HG02678 (cell line): ENCODE measurements at regions not wholly inside any gene's neighbourhood (a gene's known extent, or its start where the extent isn't known, plus 50 kb on each side); places are given as distances from the start of the nearest gene placed in this dataset.

Experiments
- ATAC-seq: cut with Tn5 transposase; IDR thresholded peaks from one replicate; pipeline ENCODE4 v1.9.1; 2021; ENCODE audit warnings: mild to moderate bottlenecking, moderate library complexity; ENCODE audit not compliant: unreplicated experiment

DNA sequence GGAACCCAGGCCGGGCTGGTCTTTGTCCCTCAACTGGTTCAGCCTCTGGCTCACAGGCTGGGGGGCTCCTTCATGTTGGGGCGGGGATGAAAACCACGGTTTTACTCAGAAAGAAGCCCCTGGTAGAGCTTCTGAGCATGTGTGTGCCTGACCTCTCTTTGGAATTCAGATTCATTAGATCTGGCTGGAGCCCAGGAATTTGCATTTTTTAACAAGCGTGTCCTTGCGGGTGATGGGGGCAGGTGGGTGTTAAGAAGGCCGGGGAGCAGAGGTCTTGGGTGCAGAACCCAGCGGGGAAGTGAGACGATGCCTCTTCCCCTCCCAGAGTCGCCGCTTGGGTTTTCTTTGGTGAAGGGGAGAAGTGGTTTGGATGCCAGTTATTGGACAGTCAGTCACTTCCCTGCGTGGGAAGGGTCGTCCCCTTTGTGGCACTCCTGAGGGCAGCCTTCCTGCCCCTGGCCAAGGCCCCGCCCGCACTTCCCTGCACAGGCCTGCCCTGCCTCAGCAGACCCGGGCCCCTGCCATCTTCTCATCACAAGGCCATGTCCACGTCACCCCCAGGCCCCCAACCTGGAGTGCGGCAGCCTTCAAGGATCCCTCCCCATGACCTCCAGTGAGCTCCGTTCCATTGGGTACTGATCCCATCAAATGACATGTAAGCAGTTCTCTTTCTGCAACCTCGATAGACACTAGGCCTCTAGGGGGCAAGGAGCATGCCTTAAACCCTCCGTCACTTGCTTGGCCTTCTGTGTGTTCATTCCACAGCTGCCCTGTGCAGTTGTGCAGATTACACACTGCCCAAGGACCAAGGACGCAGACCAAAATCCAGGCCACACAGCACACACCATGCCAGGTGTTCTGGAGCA is 177.7 kb upstream of the CIBAR2 start:
- no peak for ATAC-seq

DNA sequence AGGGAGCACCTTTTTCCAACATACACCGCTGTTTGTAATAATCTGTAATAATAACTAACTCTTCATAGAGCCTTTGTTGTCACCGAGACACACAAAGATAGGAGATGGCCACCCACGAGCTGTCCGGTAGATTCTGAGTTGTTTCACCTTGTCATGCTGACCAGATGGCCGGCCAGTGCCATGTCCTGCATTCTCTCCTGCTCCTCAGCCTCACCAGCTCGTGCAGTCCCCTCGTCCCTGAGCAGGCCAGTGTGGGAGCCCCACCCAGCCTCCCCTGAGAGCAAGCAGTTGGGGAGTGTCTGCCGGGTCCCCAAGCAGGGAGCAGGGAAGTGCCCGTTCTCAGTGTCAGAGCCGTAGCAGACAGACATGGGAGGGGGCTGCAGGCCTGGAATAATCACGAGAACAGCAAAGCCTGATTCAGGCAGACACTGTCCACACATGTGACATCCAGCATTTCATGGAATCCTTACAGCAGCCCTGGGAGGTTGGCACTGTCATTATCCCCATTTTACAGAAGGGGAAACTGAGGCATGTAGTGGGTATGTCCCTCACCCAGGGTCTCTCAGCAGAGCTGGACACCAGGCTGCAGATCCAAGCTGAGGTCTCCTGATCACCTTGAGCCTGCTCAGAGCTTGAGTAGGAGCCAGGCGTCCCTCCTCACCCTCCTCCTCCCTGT is 178.5 kb upstream of the CIBAR2 start:
- ATAC-seq, result no peak

DNA sequence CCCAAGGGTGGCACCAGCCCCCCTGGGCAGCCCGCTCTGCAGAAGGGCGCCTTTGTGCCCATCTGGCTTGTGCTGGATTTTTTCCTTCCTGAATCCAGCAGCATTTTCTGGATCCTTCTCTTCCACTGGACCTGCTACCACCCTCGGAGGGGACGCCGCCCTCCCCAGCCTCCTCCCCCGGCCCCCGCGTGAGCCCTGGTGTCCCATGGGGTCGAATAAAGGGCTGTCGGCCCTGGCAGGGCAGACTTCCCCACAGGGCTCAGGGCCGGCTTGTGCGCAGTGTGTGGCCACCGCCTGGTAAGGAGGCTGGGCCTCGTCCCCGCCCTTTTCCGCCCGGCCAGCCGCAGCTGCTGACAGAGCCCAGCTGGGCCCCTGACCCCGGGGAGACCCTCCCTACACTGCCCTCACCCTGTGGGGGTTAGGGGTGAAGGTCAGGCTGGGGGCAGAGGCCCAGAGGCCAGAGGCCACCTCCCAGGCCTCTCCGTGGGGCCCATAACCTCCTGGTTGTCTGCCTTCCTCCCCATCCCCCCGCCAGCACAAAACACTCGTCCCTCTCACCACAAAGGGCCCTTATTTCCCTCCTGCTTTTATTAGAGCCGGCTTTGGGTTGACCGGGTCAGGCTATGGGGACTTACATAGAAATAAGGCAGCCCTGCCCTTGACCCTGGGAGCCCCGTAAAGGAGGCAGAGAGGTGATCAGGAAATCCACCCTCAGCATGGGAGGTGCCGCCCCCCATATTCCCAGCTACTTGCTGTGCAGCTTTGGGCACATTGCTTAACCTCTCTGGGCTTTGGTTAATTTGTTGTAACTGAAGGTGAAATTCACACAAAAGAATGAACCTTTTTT is 179.3 kb upstream of the CIBAR2 start:
- no peak for ATAC-seq

DNA sequence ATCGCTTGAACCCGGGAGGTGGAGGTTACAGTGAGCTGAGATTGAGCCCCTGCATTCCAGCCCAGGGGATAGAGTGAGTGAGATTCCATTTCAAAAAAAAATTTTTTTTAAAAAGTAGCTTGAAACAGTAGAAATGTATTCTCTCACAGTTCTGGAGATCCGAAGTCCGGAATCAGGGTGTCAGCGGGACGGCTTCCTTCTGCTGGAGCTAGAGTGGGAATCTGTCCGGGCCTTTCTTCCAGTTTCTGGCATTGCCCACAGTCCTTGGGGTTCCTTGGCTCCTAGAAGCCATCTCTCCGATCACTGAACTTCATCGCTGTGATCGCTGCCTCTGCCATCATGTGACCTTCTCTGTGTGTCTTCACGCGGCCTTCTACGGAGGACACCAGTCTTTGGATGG is 181.2 kb upstream of the CIBAR2 start:
- no peak for ATAC-seq

DNA sequence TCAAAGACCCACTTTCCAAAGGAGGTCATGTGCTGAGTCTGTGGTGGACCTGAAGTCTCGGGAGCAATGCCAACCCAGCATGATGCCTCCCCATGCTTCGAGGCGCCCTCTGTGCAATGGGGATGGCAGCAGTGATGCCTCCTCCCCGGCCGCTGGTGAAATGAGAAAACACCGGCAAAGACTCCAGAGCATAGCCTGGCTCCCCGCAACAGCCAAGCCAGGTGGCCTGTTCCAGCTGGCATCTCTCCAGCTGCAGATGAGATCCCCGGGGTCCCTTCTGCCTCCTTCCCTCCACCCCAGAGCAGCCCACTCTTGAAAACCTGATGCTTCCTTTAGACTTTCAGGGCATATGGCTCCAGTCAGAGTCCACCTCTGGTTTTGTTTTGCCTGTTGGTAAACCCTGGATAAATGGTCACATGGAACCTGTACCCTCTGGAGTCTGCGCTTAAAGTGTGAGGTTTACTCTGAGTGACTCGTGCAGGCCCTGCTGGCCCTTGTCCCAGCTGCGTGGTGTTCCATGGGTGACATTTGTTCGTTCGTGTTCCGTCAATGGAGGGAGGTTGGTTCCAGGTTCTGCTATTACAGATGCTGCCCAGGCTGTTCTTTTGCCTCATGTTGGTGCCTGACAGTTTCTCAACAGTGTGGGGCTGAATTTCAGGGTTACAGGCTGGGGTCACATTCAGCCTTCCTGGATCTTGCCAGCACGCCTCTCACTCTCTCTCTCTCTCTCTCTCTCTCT is 181.8 kb upstream of the CIBAR2 start:
- no peak for ATAC-seq

DNA sequence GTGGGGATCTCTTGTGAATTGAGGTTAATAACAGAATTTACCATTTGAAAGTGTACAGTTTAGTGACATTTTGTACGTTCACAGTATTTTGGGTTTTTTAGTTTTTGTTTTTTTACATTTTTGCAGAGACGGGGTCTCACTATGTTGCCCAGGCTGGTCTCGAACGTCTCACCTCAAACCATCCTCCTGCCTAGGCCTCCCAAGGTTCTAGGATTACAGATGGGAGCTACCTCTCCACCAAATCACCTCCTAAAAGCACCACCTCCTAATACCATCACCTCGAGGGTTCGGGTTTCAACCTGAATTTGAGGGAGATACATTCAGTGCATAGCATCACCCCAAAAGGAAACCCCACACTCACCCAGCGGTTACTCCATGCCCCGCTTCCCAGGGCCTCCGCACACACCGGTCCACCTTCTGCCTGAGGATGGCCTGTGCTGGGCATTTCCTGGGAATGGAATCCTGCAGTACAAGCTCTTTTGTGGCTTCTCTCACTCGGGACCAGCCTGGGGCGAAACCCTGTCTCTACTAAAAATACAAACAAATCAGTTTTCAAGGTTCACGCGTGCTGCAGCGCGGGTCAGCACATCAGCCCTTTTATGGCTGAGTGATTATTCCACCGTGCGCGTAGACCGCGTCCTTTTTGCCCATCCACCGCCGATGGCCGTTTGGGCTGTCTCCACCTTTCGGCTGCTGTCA is 182.7 kb upstream of the CIBAR2 start:
- ATAC-seq, result no peak

DNA sequence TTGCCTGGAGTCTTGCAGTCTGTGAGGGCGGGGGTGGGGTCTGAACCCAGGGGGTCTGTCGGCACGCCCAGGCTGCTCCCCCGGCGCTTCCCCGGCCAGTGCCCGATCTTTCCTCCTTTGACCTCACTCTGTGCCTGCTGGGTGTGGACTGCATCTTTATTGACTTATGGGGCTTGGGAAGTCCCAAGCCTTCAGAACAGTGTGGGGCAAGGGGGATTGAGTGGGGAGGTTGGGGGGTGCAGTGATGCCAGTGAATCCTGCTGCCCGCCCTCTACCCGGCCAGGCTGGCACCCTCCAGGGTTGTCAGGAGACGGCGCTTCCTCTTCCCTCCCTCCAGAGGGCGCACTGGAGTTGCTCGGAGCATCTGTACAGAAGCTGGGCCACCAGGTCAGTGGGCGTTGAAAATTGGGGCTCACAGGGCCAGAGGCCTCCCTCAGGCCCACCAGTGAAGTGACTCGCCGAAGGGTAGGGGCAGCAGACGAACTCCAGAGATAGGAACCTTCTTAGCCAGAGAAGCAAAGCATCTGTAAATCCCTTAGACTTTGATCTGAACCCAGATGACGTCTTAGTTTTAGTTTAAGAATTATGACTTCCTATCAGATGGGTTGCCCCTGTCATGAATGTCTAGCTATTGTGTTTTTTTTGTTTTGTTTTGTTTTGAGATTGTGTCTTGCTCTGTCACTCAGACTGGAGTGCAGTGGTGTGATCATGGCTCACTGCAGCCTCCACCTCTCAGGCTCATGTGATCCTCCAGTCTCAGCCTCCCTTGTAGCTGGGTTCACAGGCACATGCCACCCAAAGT is 184.8 kb upstream of the CIBAR2 start:
- ATAC-seq, result no peak

DNA sequence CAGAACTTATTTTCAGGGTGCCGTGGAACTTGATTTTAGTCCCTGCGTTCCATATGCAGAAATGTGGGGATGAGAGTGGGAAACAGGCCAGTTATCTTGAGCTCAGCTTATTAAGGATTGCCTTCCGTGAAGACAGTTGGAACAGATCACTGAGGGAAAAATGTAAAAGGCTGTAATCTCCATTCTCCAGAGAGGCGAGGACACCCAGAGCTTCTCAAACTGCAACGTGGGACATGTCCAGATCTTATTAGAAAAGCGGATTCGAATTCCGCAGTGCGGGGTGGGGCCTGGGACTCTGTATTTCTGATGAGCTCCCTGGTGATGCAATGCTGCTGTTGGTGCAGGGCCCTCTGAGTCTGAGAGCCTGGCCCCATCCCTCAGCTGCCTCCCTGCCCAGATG is 185.6 kb upstream of the CIBAR2 start:
- ATAC-seq, result no peak

DNA sequence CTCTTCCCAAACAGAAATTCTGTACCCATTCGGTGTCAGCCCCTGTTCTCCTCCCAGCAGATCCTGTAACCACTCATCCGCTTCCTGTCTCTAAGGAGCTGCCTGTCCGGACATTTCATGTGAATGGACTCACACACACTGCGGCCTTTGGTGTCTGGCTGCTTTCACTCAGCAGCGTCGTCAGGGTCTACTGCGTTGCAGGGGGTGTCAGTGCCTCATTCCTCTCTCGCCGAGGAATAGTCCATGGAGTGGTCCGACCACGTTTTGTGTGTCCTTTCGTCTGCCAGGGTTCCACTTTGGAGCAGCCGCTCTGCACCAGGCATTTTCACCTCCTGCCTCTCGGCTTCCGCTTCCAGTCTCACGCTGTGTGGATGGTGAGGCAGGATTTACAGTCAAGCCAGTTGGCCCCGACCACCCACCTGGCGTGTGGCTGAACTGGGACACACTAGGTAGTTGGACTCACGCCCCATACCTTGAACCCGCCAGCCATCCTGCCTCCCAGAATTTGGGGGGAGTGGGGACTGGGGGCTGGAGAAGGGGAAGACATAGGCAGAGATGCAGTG is 188.2 kb upstream of the CIBAR2 start:
- no peak for ATAC-seq

DNA sequence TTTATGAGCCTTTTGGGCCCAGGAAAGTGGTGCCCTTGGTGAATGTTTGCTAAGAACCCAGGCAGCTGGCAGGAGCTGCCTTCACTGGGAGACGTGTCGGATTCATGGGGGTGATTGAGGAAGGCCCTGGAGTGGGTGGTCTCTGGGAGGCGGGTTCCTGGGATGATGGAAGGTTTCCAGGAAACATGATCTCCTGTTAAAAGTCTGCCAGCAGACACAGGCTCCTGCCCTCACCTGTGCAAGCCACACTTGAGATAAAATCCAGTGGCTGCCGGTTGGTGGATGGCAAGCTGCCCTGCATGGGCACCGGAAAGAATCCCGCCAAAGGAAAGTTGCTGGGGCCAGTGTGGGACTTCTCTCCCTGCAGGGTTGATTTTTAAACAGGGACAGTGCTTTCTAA is 189.0 kb upstream of the CIBAR2 start:
- no peak for ATAC-seq

DNA sequence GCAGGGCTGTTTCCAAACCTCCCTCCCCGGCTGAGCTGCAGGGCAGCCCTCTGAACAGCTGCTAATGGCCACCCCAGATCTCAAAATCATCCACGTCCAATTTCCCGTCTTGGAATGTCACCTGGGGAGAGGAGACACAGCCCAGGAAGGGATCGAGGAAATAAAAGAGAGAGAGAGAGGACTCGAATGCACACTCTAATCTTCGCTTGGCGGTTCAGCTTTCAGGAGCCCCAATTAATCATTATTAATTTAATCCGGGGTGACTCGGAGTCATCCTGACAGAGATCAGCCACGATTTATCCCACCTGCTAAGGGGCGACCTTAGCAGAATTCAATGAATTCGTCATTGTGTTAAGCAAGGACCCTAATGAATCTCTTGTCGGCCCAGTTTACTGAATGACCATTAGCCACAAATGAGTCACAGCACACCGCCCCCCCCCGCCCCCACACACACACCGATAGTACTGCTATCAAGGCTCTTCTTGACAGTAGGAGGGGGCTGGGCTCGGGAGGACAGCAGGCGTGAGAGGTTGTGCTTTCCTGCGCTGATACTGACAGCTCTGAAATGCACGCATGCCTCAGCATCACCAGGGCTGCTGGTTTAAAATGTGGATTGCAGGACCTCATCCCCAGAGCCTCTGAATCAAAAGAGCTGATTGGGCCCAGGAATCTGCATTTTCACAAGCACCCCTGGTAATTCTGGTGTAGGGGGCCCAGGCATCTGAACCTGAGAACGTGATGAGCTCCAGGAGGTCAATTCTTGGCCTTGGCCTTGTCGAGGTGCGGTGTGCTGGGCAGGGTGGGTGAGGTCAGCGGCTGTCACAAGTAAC is 190.0 kb upstream of the CIBAR2 start:
- no peak for ATAC-seq

DNA sequence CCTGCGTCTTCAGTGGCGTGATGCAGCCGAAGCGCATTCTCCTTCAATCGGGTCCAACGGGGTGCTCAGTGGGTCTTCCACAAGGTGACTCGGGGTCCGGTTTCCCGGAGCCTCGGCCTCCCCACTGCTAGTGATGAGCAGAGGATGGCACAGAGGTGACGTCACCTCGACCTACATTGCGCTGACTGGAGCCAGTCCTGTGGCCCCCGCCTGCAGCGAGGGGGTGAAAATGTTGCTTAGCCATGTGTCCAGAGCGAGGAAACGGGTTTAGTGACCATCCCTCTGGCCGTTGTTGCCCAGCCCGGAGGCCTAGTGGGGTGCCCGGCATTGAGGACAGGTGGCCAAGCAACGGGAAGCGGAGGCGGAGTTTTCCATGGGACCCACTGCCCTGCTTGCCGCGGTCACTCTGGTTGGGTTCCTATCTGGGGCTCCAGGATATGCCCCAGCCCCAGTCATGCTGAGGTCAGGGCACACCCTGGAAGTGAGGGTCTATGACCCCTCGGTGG is 190.6 kb upstream of the CIBAR2 start:
- no peak for ATAC-seq

DNA sequence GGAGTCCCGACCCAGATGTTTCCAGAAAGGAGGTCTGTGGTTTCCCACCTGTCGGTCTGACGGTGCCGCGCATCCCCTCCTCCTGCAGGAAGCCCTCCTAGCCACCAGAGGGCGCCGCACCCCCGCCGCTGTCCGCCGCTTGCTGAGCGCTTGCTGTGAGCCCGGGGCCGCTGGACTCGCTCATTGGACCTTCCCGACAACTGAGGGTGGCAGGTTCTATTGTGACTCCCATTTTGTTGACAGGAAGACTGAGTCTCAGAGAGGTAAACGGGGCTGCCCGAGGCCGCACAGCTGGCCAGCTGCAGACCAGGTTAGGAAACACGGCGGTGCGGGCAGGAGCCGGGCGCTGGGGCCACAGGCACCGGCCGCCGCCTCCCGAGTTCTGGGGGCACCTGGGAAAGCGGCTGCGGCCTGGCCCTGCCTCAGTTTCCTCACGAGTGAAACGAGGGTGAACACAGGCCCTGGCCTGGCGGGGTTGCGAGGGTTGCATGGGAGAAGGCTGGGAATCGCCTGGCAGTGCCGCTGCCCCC is 191.1 kb upstream of the CIBAR2 start:
- ATAC-seq, result no peak

DNA sequence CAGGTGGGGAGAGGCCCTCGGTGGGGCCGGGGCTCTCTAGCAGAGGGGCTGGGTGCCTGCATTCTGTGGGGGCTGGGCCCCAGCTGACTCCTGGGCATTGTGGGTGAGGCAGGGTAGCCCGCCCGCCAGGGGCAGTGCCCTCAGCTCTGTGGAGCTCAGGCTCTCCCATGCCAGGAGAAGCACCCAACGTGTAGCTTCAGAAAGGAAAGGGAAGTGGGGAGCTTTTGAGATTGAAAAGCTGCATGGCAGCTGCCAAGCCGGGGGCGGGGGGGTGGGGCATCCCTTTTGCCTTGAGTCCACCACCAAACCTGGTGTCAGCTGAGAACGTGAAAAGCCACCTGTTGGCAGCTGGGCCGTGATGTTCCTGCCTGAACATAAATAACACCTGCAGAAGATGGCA is 192.1 kb upstream of the CIBAR2 start:
- ATAC-seq, result no peak

DNA sequence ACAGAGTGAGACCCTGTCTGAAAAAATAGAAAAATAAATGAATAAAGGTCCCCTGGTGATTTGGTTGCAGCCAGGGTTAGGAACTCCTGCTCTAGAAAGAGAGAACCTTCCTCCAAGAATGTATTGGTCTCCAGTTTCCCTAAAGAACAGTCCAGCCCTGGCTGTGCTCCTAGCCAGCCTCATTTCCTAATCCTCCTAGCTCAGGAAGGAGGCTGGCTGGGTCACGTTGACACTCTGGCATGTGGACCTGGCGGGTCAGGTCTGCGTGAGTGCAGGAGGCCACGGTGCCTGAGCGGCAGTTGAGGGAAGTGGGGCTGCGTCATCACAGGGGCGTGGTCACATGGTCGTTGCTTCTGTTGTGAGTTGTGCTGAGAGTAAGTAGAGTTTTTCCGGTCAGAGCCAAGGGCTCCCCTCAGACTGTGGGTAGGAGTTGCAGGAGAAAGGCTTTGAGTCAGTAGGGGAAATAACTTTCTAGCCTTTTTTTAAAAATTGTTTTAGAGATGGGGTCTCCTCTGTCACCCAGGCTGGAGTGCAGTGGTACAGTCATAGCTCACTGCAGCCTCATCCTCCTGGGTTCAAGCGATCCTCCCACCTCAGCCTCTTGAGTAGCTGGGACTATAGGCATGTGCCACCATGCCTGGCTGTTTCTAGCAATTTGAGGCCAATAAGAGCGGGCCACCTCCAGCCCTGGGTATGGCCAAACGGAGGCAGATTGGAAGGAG is 194.0 kb upstream of the CIBAR2 start:
- peak; percentile 62 for ATAC-seq

DNA sequence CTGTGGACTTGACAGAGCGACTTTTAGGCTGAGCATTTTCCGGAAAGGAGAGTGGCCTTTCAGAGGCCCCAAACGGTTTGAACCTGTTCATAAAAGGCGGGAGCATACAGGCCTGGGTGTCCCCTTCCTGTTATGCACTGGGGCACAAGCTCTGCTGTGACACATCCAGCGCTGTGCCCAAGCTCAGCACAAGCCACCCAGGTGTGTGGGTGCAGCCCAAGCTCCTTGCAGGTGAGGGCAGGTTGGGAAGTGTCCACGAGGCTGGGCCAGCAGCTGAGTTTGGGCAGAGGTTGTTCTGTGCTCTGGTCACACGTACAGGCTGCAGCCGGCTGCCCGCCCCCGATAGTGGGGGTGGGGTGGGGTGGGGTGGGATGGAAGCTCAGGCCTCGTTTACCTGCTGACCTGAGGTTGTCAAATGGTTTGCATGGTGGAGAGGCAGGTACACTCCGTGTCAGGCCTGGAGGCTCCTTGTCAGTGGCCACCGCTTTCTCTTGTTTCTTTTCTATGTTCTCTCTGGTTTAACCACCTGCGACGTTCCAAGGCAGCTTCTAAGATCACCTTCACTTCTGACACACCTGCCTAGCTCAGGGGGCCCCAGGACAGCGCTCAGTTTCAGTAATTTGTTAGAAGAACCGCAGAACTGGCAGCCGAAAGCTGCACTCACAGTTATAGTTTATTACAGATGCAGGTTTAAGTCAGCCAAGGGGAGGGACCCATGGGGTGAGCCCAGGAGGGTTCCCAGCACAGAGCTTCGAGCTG is 194.7 kb upstream of the CIBAR2 start:
- no peak for ATAC-seq
